Endodermal cell (in vitro differentiated cells): ENCODE measurements at regions not wholly inside any gene's neighbourhood (a gene's known extent, or its start where the extent isn't known, plus 50 kb on each side); places are given as distances from the start of the nearest gene placed in this dataset.

ENCODE experiments used
- DNase-seq: peaks from one replicate; pipeline ENCODE4 v3.0.0-alpha.2; 2017
- H3K27ac ChIP-seq: 2 replicates; pipeline ENCODE4 v1.5.1; 2013; ENCODE audit warnings: mild to moderate bottlenecking, low read depth, low read length, moderate library complexity
- H3K27me3 ChIP-seq: 2 replicates; pipeline ENCODE4 v1.6.1; 2013; ENCODE audit warnings: mild to moderate bottlenecking, low read length, moderate library complexity; ENCODE audit not compliant: insufficient read depth, control insufficient read depth, poor library complexity, severe bottlenecking
- H3K36me3 ChIP-seq: 2 replicates; pipeline ENCODE4 v1.7.0; 2013; ENCODE audit warnings: mild to moderate bottlenecking, low read length, moderate library complexity; ENCODE audit not compliant: control insufficient read depth, insufficient read depth
- H3K4me1 ChIP-seq: one replicate; pipeline ENCODE4 v1.7.0; 2013; ENCODE audit warnings: low read length; ENCODE audit not compliant: control insufficient read depth, insufficient read depth
- H3K4me3 ChIP-seq: 2 replicates; pipeline ENCODE4 v1.5.1; 2013; ENCODE audit warnings: mild to moderate bottlenecking, low read length, moderate library complexity
- H3K9ac ChIP-seq: 2 replicates; pipeline ENCODE4 v1.6.1; 2013; ENCODE audit warnings: mild to moderate bottlenecking, low read length, moderate library complexity; ENCODE audit not compliant: poor library complexity, severe bottlenecking; ENCODE audit errors: extremely low read depth
- H3K9me3 ChIP-seq: 2 replicates; pipeline ENCODE4 v1.6.1; 2013; ENCODE audit warnings: mild to moderate bottlenecking, low read length, moderate library complexity; ENCODE audit not compliant: control insufficient read depth
- H3K27ac Mint-ChIP-seq: 2 replicates; pipeline ENCODE4 v1.8.0; 2020; ENCODE audit warnings: mixed read lengths
- H3K27me3 Mint-ChIP-seq: 2 replicates; pipeline ENCODE4 v1.8.0; 2021; ENCODE audit warnings: mild to moderate bottlenecking, mixed read lengths; ENCODE audit not compliant: insufficient read depth
- H3K36me3 Mint-ChIP-seq: 2 replicates; pipeline ENCODE4 v1.8.0; 2020; ENCODE audit warnings: low read depth, mixed read lengths
- H3K4me1 Mint-ChIP-seq: 2 replicates; pipeline ENCODE4 v1.8.0; 2020; ENCODE audit warnings: mixed read lengths
- H3K4me3 Mint-ChIP-seq: 2 replicates; pipeline ENCODE4 v1.8.0; 2020; ENCODE audit warnings: mild to moderate bottlenecking, moderate library complexity, mixed read lengths
- H3K9me3 Mint-ChIP-seq: 2 replicates; pipeline ENCODE4 v1.8.0; 2020; ENCODE audit warnings: mild to moderate bottlenecking, mixed read lengths
- CTCF ChIP-seq: fragments of 200-600 bp; sonication (generic); conservative IDR thresholded peaks from 2 replicates; pipeline ENCODE4 v1.5.0; 2021; ENCODE audit warnings: antibody characterized with exemption, mild to moderate bottlenecking
- WGBS, 2 experiments: methylation state at CpG; one replicate each; pipeline versions ENCODE4 v1.1.5 to v1.1.7; 2013; ENCODE audit warnings: missing lambda C conversion rate in 2 of 2, mixed read lengths in 1 of 2; ENCODE audit not compliant: insufficient coverage in 1 of 2, insufficient read length in 1 of 2; 5-methylcytosine and 5-hydroxymethylcytosine counted together

GRCh38 chr2:212686285-212686895, 147.8 kb upstream of the ERBB4 start:
- Mint-ChIP-seq H3K4me3 (no peak overlapping the region), H3K4me1 (peaks cover 3% of the 10 kb centered on the region), H3K9me3 (no peaks in the 10 kb centered on the region), H3K27me3 (no peaks in the 10 kb centered on the region), H3K36me3 (no peaks in the 10 kb centered on the region), H3K27ac (no peak overlapping the region)
- WGBS, 2 experiments = 40 to 46% methylated on average over 8 to 9 of the region's 10 CpGs
- Histone ChIP-seq H3K27ac (no peak overlapping the region), H3K4me1 (no peaks in the 10 kb centered on the region), H3K9me3 (no peaks in the 10 kb centered on the region), H3K36me3 (no peaks in the 10 kb centered on the region), H3K27me3 (no peaks in the 10 kb centered on the region), H3K4me3 (no peak overlapping the region), H3K9ac (no peak overlapping the region)
- peak; percentile 81 for DNase-seq
- peak; percentile 95 for TF ChIP-seq CTCF

GRCh38 chr2:212683346-212684097, 144.9 kb upstream of the ERBB4 start:
- H3K27me3 Mint-ChIP-seq = no peaks in the 10 kb centered on the region
- Histone ChIP-seq H3K27me3 (no peaks in the 10 kb centered on the region), H3K36me3 (no peaks in the 10 kb centered on the region), H3K9ac (no peak overlapping the region), H3K27ac (no peak overlapping the region), H3K9me3 (no peaks in the 10 kb centered on the region), H3K4me1 (no peaks in the 10 kb centered on the region), H3K4me3 (no peak overlapping the region)
- H3K36me3 Mint-ChIP-seq = no peaks in the 10 kb centered on the region
- no peak for DNase-seq
- peaks cover 3% of the 10 kb centered on the region for H3K4me1 Mint-ChIP-seq
- no peak overlapping the region for H3K27ac Mint-ChIP-seq
- WGBS, 2 experiments = 93 to 98% methylated on average over 4 to 5 of the region's 6 CpGs
- no peaks in the 10 kb centered on the region for H3K9me3 Mint-ChIP-seq
- TF ChIP-seq CTCF = no peak
- H3K4me3 Mint-ChIP-seq = no peak overlapping the region

- no peaks in the 10 kb centered on the region for H3K4me1 ChIP-seq
- no peak overlapping the region for H3K27ac ChIP-seq
- 85% methylated on average over 3 of the region's 3 CpGs; no CpG with 5 or more reads in 1 of the 2 experiments for WGBS, 2 experiments
- H3K27ac Mint-ChIP-seq = no peak overlapping the region
- H3K36me3 Mint-ChIP-seq = no peaks in the 10 kb centered on the region
- no peak overlapping the region for H3K4me3 ChIP-seq
- H3K9me3 ChIP-seq = no peaks in the 10 kb centered on the region
- H3K36me3 ChIP-seq = no peaks in the 10 kb centered on the region
- H3K9me3 Mint-ChIP-seq = no peaks in the 10 kb centered on the region
- no peak for DNase-seq
- TF ChIP-seq CTCF = no peak
- H3K4me3 Mint-ChIP-seq = no peak overlapping the region
- H3K4me1 Mint-ChIP-seq = peaks cover 3% of the 10 kb centered on the region
- H3K9ac ChIP-seq = no peak overlapping the region
- H3K27me3 Mint-ChIP-seq = no peaks in the 10 kb centered on the region
- H3K27me3 ChIP-seq = no peaks in the 10 kb centered on the region
Observed at GRCh38 chr2:212682937-212683336, 144.3 kb upstream of the ERBB4 start.
